Thoracic aorta (tissue), 2 donors: ENCODE measurements at regions not wholly inside any gene's neighbourhood (a gene's known extent, or its start where the extent isn't known, plus 50 kb on each side); places are given as distances from the start of the nearest gene placed in this dataset.

Source experiments
- ATAC-seq: fragments of 150-250 bp; one replicate; pipeline ENCODE4 v1.8.0; 2017; ENCODE audit warnings: low read depth; ENCODE audit not compliant: insufficient number of reproducible peaks, low FRiP score
- DNase-seq: peaks from one replicate; pipeline ENCODE4 v3.0.0-alpha.2; 2020; ENCODE audit warnings: low spot score
- H3K27ac ChIP-seq, 2 donors: fragments of 200-600 bp; sonication (generic); 1 replicate in 1 of 2; 2 replicates in 1 of 2; pipeline ENCODE4 v1.5.1; 2016; ENCODE audit warnings: mild to moderate bottlenecking in 2 of 2, moderate library complexity in 2 of 2
- H3K27me3 ChIP-seq: fragments of 200-600 bp; sonication (generic); replicated peaks from 2 replicates; pipeline ENCODE4 v1.6.0; 2016; ENCODE audit warnings: mild to moderate bottlenecking; ENCODE audit not compliant: insufficient read depth
- H3K36me3 ChIP-seq: fragments of 200-600 bp; sonication (generic); one replicate; pipeline ENCODE4 v1.5.1; 2016
- H3K4me1 ChIP-seq, 2 donors: fragments of 200-600 bp; sonication (generic); 1 replicate in 1 of 2; 2 replicates in 1 of 2; pipeline versions ENCODE4 v1.5.1 to v1.6.0; 2016; ENCODE audit warnings: low read depth in 2 of 2, mild to moderate bottlenecking in 1 of 2; ENCODE audit not compliant: control insufficient read depth in 1 of 2
- H3K4me3 ChIP-seq: fragments of 200-600 bp; sonication (generic); 2 replicates; pipeline ENCODE4 v1.5.1; 2016; ENCODE audit warnings: mild to moderate bottlenecking
- H3K9me3 ChIP-seq: fragments of 200-600 bp; sonication (generic); 2 replicates; pipeline ENCODE4 v1.5.1; 2016
- TF ChIP-seq, protein P1 (sequence below): fragments of 200-600 bp; sonication (generic); IDR thresholded peaks from one replicate; pipeline ENCODE4 v1.5.1; 2019; ENCODE audit warnings: antibody characterized with exemption

GRCh38 chr2:129861666-129862288 is 117.7 kb upstream of the RAB6C start:
- ATAC-seq = no peak
- H3K27me3 ChIP-seq = no peaks in the 10 kb centered on the region
- H3K36me3 ChIP-seq = no peaks in the 10 kb centered on the region
- no peaks in the 10 kb centered on the region for H3K9me3 ChIP-seq
- H3K4me1 ChIP-seq = no peaks in the 10 kb centered on the region
- no peak overlapping the region for H3K4me3 ChIP-seq
- TF ChIP-seq, protein P1, sequence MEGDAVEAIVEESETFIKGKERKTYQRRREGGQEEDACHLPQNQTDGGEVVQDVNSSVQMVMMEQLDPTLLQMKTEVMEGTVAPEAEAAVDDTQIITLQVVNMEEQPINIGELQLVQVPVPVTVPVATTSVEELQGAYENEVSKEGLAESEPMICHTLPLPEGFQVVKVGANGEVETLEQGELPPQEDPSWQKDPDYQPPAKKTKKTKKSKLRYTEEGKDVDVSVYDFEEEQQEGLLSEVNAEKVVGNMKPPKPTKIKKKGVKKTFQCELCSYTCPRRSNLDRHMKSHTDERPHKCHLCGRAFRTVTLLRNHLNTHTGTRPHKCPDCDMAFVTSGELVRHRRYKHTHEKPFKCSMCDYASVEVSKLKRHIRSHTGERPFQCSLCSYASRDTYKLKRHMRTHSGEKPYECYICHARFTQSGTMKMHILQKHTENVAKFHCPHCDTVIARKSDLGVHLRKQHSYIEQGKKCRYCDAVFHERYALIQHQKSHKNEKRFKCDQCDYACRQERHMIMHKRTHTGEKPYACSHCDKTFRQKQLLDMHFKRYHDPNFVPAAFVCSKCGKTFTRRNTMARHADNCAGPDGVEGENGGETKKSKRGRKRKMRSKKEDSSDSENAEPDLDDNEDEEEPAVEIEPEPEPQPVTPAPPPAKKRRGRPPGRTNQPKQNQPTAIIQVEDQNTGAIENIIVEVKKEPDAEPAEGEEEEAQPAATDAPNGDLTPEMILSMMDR = no peak
- no peak overlapping the region for H3K27ac ChIP-seq
- DNase-seq = no peak

DNA sequence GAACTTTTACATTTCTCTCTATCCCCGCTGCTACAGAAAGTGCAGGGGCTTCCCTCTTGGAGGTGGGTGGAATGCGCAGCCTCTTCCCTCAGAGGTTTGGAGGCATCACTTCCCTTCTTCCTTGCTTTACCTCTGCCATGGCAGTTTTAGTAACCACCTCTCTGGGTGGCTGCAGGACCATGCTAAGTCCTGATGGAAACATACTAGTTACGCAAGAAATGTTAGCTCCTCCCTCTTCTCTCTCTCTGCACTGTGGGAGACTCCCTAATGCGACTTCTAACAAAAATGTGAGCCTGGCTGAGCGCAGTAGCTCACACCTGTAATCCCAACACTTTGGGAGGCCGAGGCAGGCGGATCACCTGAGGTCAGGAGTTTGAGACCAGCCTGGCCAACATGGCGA is 116.8 kb upstream of the RAB6C start:
- Histone ChIP-seq H3K36me3 (no peaks in the 10 kb centered on the region), H3K4me1 (no peaks in the 10 kb centered on the region), H3K27me3 (no peaks in the 10 kb centered on the region), H3K27ac (no peak overlapping the region), H3K4me3 (no peak overlapping the region), H3K9me3 (no peaks in the 10 kb centered on the region)
- no peak for ATAC-seq
- no peak for DNase-seq
- TF ChIP-seq, protein P1 = no peak

DNA sequence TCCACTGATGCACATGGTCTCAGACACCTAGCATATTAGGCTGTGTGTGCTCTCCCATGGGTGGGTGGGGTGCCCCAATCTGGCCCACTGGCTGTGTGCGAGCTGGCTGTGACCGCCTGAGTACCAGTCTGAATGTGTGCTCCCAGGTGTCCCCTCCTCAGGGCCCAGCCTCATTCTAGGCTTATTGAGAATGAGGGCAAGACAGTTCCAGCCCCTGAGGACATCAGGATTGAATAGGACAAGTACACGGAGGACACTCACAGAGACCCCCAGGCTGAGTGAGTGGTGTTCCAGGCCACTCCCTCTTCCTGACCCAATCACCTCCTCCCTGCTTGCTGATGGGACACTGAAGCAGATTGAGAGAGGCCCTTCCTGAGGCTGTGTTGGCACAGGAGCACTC is 116.1 kb upstream of the RAB6C start:
- ATAC-seq = no peak

DNA sequence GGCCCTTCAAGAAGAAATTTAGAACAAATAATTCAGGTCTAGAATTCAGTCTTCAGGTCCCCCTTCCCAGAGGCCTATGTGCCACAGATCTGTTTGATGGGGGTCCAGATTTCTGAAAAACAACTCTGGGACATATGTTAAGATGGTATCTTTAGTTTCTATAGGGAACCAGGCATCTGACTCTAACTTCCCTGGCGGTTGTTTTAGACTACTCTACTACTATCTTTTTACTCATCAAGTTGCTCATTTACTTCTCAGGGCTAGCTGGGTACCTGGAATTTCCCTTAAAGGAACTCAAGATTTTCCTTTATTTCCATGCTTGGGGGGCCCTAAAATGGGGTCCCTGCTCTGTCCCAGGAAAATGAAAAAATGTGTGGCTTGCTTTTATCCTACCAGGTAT is 114.7 kb upstream of the RAB6C start:
- Histone ChIP-seq H3K9me3 (no peaks in the 10 kb centered on the region), H3K27ac (no peak overlapping the region), H3K36me3 (no peaks in the 10 kb centered on the region), H3K27me3 (no peaks in the 10 kb centered on the region), H3K4me1 (no peaks in the 10 kb centered on the region), H3K4me3 (no peak overlapping the region)
- ATAC-seq (no peak), DNase-seq (no peak)
- TF ChIP-seq, protein P1 = no peak

More for the DNA sequence above, 116.1 kb upstream of the RAB6C start:
- no peak overlapping the region for H3K4me3 ChIP-seq
- no peaks in the 10 kb centered on the region for H3K4me1 ChIP-seq
- no peak overlapping the region for H3K27ac ChIP-seq
- no peak for DNase-seq
- H3K36me3 ChIP-seq = no peaks in the 10 kb centered on the region
- TF ChIP-seq, protein P1 = no peak
- H3K27me3 ChIP-seq = no peaks in the 10 kb centered on the region
- no peaks in the 10 kb centered on the region for H3K9me3 ChIP-seq

- ATAC-seq (no peak), DNase-seq (no peak)
- Histone ChIP-seq H3K27me3 (no peaks in the 10 kb centered on the region), H3K4me3 (no peak overlapping the region), H3K27ac (no peak overlapping the region), H3K36me3 (no peaks in the 10 kb centered on the region), H3K4me1 (no peaks in the 10 kb centered on the region), H3K9me3 (no peaks in the 10 kb centered on the region)
- TF ChIP-seq, protein P1 = no peak
Observed at GRCh38 chr2:129865976-129866375, 113.5 kb upstream of the RAB6C start.
